ENCODE measurements at regions not wholly inside any gene's neighbourhood (a gene's known extent, or its start where the extent isn't known, plus 50 kb on each side); places are given as distances from the start of the nearest gene placed in this dataset.
A peak's percentile ranks its signal among the peaks of the same experiment; 100 is the strongest.

DNA sequence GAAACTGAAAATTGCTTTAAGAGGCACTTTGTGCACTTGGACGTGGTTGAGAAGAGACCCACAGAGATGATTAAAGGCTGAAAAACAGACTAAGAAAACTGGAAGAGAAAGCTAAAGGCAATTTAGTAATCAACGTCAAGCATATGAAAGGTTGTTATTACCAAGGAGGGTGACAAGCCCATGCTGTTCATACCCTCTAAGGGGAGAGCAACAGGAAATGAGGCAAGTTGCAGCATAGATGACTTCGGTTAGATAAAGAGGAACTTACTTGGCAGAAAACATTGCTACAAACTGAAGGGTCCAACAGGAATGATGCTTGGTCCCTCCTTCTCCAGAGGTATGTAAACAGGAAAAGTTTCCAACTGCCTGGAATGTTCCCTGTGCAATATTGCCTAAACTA, 107.8 kb downstream of the DUSP6 start:
- Mint-ChIP-seq H3K9me3 (peaks cover 8% of the 10 kb centered on the region), H3K4me3 (peak overlapping the region; percentile 45), H3K27ac (peak overlapping the region; percentile 56), H3K36me3 (no peaks in the 10 kb centered on the region), H3K27me3 (no peaks in the 10 kb centered on the region), H3K4me1 (peaks cover 56% of the 10 kb centered on the region)

DNA sequence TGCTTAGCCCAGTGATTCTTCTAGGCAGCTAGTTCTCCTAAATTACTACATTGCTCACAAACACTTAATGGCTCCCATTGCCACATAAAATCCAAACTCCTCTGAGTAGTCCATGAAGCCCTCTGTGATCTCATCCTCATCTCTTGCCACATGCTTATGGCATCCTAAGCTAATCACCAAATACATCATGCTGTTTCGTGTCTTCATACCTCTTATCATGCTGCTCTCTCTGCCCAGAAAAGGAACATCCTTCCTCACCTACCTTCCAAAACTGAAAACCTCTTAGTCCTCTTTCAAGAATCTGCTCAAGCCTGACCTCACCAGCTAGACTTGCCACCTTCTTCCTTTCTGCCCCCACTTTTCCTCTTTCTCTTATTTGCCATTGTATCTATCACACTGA, 108.5 kb downstream of the DUSP6 start:
- peaks cover 64% of the 10 kb centered on the region for H3K4me1 Mint-ChIP-seq
- H3K27me3 Mint-ChIP-seq: no peaks in the 10 kb centered on the region
- no peak overlapping the region for H3K4me3 Mint-ChIP-seq
- H3K9me3 Mint-ChIP-seq: peaks cover 8% of the 10 kb centered on the region
- H3K36me3 Mint-ChIP-seq: no peaks in the 10 kb centered on the region
- H3K27ac Mint-ChIP-seq: no peak overlapping the region

DNA sequence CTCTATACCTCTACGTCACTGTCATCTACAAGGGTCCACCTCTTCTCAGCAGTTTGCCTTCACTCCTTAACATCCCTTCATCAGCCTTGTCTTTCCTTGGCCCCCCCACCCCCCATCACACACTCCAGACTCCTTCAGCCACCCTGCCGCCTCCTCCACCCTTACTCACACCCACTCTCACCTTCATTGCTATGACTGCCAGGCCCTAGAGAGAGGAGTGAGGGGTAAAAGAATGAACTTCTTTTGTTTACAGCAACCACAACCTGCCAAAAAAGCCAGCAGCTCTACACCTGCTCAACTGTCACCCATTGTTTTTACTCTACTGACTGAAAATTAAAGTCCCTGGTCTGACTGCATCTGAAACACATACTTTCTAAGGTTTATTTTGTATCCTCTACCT, 112.8 kb downstream of the DUSP6 start:
- peaks cover 89% of the 10 kb centered on the region for H3K4me1 Mint-ChIP-seq
- H3K9me3 Mint-ChIP-seq: peaks cover 8% of the 10 kb centered on the region
- H3K36me3 Mint-ChIP-seq: peaks cover 2% of the 10 kb centered on the region
- H3K27me3 Mint-ChIP-seq: no peaks in the 10 kb centered on the region
- H3K27ac Mint-ChIP-seq: no peak overlapping the region
- H3K4me3 Mint-ChIP-seq: no peak overlapping the region

DNA sequence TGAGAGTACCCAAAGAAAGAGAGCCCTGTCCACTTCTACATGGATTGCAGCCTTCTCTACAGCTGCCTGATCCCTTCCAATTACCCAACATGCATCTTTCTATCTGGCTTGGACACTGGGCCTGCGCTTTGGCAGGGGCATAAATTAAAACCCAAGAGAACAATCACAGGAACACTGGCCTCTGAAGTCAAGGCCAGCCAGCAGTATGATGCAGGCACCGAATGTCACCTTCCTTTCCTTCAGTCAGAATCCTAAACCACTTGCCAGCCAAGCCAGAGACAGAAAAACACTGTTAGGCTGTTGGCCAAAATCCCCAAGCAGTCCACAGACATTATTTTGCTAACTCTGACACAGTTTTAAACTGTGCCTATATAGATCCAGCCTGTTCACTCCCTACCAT, 113.7 kb downstream of the DUSP6 start:
- no peak overlapping the region for H3K4me3 Mint-ChIP-seq
- H3K4me1 Mint-ChIP-seq: peaks cover 87% of the 10 kb centered on the region
- H3K27me3 Mint-ChIP-seq: no peaks in the 10 kb centered on the region

DNA sequence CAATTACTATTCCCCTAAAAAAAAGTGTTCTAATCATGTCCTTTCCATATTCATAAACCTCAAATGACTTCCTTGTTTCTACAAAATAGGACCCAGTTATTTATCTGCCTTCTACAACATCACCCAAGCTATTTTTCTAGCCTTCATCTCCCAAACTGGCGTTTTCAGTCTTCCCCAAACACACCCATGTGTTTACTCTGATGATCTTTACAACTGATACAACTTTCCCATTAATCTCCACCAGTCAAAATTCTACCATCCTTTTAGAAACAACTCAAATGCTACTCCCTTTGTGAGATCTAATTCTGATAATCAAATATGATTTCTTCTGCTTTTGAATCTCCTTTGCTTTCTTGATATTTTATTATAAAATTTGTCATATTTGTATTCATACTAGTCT, 114.5 kb downstream of the DUSP6 start:
- Mint-ChIP-seq H3K27me3 (no peaks in the 10 kb centered on the region), H3K9me3 (peaks cover 8% of the 10 kb centered on the region), H3K36me3 (peaks cover 2% of the 10 kb centered on the region), H3K4me1 (peaks cover 83% of the 10 kb centered on the region), H3K4me3 (no peak overlapping the region), H3K27ac (no peak overlapping the region)

More for the DNA sequence above, 113.7 kb downstream of the DUSP6 start:
- peaks cover 2% of the 10 kb centered on the region for H3K36me3 Mint-ChIP-seq
- H3K27ac Mint-ChIP-seq: peak overlapping the region; percentile 15
- H3K9me3 Mint-ChIP-seq: peaks cover 8% of the 10 kb centered on the region

DNA sequence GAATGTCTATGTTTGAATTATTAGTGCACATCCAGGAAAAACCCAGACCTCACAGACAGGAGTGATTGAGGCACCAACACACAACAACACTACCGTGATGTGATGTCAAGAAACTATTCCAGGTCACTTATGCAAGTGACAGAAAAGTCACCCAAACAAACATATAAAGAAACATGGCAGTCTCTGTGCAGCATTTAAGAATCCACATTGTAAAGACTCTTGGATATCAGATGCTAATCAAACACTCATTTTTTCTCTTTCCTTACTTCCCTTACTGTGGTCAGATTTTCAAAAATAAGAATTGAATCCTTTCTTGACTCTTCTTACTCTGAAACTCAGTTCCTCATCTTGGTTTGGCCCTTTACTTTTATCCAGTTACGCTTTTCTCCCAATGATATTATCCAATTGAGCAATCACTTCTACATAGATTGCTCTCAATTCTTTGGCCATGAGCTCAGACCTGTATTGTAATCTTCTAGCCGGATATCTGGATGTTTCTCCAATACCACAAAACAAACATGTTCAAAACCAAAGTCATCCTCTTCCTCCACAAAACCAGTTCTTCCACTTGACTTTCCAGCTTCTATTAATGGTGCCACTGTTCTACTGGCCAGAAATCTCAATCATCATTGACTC, 115.4 kb downstream of the DUSP6 start:
- peak overlapping the region; percentile 30 for H3K4me3 Mint-ChIP-seq
- H3K27ac Mint-ChIP-seq: peak overlapping the region; percentile 48
- H3K4me1 Mint-ChIP-seq: peaks cover 89% of the 10 kb centered on the region

DNA sequence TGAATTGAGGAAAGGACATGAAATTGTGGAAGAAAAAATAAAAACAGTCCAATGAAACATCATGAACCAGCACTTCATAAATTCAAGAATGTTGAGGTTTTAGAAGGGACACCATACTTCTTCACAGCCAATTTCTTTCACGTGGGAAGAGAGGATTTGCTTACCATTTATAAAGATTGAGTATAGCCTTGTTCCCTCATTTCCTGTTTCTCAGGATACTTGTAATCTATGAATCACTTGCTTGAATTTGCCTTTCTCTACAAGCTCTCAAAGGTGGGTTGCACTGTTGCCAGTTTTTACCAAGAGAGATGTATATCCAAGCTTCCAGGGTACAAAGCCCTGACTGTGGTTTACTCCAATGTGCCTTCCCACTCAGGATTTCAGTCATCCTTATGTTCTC, 116.1 kb downstream of the DUSP6 start:
- Mint-ChIP-seq H3K9me3 (peaks cover 4% of the 10 kb centered on the region), H3K4me3 (no peak overlapping the region), H3K36me3 (peaks cover 2% of the 10 kb centered on the region), H3K27me3 (no peaks in the 10 kb centered on the region), H3K27ac (no peak overlapping the region), H3K4me1 (peaks cover 92% of the 10 kb centered on the region)

More for the DNA sequence above, 115.4 kb downstream of the DUSP6 start:
- Mint-ChIP-seq H3K9me3 (peaks cover 8% of the 10 kb centered on the region), H3K36me3 (peaks cover 2% of the 10 kb centered on the region), H3K27me3 (no peaks in the 10 kb centered on the region)

DNA sequence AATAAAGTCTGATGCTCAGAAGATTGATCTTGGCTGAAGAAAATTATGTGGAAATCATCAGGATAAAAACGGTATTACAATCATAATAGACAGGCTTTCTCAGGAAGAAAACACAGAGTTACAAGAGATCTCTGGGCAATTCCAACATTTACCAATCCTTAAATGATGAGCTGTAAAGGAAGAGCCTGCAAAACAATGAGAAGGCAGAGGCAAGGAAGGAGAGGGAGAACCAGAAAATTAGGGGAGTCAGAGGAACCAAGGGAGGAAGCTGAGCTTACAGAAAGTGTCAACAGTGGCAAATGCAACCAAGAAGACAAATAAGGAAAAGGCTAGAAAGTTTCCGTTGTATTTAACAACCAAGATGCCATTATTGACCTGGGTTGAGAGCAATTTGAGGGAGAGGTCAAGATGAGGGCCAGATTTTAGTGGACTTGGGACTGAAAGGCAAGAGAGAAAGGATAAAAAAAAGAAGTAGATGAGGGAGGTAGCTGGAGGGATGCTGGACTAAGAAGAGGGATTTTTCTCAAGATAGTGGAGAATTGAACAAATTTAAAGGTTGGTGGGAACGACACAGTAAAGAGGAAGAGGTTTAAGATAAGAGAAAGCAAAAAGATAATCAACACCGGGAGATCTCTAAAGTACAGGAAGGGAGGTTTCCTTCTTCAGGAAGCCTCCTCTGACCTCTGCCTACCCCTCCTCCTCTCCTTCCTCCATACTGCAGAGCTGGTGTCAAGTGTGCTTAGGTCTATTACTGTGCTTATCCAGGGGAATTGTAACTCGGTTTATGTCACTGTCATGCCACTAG, 116.9 kb downstream of the DUSP6 start:
- Mint-ChIP-seq H3K9me3 (no peaks in the 10 kb centered on the region), H3K36me3 (peaks cover 2% of the 10 kb centered on the region), H3K4me3 (peak overlapping the region; percentile 59), H3K27me3 (no peaks in the 10 kb centered on the region), H3K27ac (peak overlapping the region; percentile 91), H3K4me1 (peaks cover 92% of the 10 kb centered on the region)

DNA sequence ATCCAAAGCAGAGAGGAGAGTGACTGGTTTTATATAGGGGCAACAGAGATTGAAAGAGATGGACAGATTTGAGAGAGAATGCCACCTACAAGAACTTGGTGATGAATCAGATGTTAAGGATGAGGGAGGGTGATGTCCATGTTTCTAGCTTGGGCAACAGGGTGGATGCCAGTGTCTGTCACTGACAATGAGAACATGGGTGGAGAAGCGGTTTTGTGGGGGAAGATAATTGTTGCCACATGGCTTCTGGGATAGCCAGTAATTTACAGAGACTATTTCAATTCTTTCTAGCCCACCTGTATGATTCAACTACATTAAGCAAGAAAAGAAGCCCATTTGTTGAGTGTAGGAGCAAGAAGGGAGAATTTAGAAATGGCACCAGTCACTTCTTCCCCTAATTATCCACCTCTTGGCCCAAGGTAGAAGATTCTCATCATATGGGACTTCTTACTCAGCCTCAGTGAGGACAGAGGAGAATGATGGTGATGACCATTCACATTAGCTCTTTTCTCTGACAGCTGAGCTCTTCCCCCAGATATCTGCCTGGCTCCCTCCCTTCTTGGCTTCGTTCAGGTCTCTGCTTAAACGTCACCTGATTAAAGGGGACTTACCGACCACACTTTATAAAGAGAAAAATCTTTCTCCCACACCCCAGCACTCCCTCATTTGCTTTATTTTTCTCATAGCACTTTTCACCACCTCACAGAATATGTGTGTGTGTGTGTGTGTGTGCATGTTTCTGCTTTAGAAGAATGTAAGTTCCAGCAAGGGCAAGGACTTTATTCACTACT, 117.8 kb downstream of the DUSP6 start:
- Mint-ChIP-seq H3K9me3 (no peaks in the 10 kb centered on the region), H3K4me3 (no peak overlapping the region), H3K27me3 (no peaks in the 10 kb centered on the region), H3K27ac (no peak overlapping the region), H3K36me3 (peaks cover 2% of the 10 kb centered on the region), H3K4me1 (peaks cover 89% of the 10 kb centered on the region)

DNA sequence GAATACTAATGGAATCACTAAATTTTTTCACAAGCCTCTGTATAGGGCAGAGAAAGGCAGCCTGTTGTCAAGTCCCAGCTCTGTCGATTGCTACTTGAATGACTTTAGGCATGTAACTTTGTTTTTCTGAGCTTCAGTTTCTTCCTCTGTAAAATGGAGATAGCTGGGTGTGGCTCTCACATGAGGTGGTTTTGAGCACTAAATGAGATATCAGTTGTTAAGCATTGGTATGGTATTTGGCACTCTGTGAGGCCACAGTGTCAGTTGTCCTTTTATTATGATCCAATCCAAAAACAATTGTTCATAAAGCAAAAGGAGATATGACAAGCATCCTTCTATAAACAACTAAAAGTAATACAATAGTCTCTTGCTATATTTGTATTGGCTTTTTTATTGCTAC, 120.6 kb downstream of the DUSP6 start:
- Mint-ChIP-seq H3K4me3 (no peak overlapping the region), H3K9me3 (no peaks in the 10 kb centered on the region), H3K36me3 (no peaks in the 10 kb centered on the region), H3K27ac (no peak overlapping the region), H3K27me3 (no peaks in the 10 kb centered on the region), H3K4me1 (peaks cover 82% of the 10 kb centered on the region)

DNA sequence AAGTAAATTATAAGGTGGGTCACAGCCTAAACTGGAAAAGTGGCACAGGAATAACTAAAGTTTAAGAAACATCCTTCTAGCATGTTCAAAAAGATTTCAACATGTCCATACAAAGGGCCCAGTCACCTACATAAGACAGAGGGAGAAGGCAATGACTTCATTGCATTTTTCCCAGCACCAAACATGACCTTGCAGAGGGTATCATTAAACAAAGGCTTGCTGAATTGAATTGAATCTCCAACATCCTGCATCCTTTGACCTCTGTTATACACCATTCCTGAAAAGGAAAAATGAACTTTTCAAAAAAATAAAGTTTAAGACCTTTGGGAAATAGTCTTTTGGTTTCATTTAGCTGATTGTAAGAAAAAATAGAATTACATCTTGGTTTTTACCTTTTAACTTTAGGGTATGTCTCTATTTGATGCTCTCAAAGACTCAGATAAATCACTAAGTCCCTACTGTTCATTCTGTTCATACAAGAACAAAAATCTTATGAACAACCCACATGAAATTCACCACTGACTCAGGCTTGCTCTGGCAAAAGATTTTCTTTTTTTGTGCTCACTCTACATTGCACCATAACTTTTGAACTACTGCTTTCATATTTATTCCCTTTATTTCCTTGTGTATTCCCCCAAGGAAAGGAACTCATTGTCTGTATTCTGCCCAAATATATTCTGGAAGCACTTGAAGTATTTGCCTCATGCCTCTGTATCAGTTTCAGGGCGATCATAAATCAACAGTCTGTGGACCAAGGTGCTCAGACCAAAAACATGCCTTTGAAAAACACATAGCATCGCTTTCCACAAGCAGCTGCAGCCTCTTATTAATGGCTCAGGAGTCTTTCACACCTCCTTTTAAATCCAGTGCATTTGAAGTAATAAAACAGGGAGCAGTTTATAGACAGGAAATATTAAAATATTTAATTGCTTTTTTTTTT, 121.7 kb downstream of the DUSP6 start:
- Mint-ChIP-seq H3K4me1 (peaks cover 82% of the 10 kb centered on the region), H3K9me3 (no peaks in the 10 kb centered on the region), H3K36me3 (no peaks in the 10 kb centered on the region), H3K4me3 (no peak overlapping the region), H3K27me3 (no peaks in the 10 kb centered on the region), H3K27ac (no peak overlapping the region)

DNA sequence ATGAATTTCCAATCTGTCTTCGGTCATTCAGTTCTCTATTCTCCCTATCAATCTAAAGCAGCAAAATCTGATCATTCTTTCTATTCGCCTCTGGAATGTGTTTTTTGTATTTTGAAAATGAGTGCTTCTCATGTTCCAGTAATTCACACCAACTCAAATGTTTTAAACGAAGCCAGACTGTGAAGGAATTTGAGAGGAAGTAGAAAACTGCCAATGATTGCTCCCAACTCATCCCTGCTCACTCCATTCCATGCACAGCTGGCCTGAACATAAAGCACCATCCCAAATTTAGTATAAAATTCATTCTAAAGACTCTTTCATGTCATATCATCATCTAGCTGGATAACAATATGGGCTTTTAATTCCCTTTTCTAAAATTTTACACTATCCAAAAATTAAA, 123.8 kb downstream of the DUSP6 start:
- Mint-ChIP-seq H3K4me3 (no peak overlapping the region), H3K4me1 (peaks cover 85% of the 10 kb centered on the region), H3K9me3 (no peaks in the 10 kb centered on the region), H3K27ac (no peak overlapping the region), H3K36me3 (no peaks in the 10 kb centered on the region), H3K27me3 (no peaks in the 10 kb centered on the region)

DNA sequence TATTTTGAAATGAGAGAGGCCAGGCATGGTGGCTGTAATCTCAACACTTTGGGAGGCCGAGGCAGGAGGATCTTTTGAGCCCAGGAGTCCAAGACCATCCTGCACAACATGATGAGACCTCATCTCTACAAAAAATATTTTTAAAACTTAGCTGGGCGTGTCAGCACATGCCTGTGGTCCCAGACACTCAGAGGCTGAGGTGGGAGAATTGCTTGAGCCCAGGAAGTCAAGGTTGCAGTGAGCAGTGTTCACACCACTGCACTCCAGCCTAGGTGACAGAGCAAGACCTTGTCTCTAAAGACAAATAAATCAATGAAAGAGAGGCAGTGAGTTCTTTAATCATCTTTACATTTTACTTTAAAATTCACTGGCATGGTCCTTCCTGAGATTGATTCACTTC, 124.5 kb downstream of the DUSP6 start:
- H3K4me1 Mint-ChIP-seq: peaks cover 83% of the 10 kb centered on the region
- no peaks in the 10 kb centered on the region for H3K9me3 Mint-ChIP-seq
- H3K27ac Mint-ChIP-seq: no peak overlapping the region
- H3K4me3 Mint-ChIP-seq: no peak overlapping the region
- no peaks in the 10 kb centered on the region for H3K36me3 Mint-ChIP-seq
- H3K27me3 Mint-ChIP-seq: no peaks in the 10 kb centered on the region

DNA sequence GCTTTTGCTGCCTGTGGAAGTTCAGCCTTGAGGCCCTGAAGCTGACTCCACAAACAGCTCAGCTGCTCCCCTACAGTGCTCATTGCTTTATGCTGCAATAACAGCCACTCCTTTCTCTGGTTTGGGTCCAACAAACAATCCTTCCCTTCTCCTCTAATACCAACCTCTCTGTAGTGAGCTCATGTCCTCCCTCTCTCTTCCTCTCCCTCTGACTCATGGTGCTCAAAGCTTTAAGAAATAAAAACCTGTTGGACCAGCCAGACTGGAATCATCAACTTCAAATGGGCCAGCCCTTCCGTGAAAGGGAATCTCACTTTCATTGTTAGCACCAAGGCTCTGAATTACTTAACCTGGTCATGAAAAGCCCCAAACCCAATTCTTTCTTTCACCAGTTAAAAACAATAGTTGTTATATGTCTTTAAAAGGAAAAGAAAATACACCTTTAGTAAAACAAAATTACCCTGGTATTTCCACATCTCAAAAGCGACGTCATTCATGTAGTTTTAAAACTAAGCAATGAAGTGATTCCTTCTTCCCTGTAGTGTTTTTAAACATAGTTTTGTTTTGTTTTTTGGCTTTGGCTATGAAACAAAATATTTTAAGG, 126.4 kb downstream of the DUSP6 start:
- Mint-ChIP-seq H3K4me3 (peak overlapping the region; percentile 58), H3K4me1 (peaks cover 65% of the 10 kb centered on the region), H3K36me3 (no peaks in the 10 kb centered on the region), H3K27me3 (no peaks in the 10 kb centered on the region), H3K9me3 (no peaks in the 10 kb centered on the region), H3K27ac (peak overlapping the region; percentile 99)

DNA sequence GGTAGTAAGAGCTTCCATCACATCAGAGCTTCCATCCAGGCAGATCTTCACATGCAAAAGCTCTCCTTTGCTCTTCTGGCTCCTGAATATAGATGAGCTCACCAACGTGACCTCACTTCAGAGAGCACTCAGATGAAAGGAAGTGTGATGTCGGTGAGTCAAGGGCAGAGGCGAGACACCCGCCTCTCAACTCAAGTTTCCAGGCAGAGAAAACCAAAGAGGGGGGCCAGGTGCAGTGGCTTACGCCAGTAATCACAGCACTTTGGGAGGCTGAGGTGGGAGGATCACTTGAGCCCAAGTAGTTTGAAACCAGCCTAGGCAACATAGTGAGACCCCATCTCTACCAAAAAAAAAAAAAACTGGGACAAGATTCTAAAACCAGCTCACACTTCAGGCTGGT, 126.9 kb downstream of the DUSP6 start:
- Mint-ChIP-seq H3K27me3 (no peaks in the 10 kb centered on the region), H3K9me3 (no peaks in the 10 kb centered on the region), H3K27ac (peak overlapping the region; percentile 99), H3K4me1 (peaks cover 60% of the 10 kb centered on the region), H3K4me3 (peak overlapping the region; percentile 63), H3K36me3 (no peaks in the 10 kb centered on the region)
